H9 (cell line): ENCODE measurements at regions not wholly inside any gene's neighbourhood (a gene's known extent, or its start where the extent isn't known, plus 50 kb on each side); places are given as distances from the start of the nearest gene placed in this dataset.

Source experiments
- DNase-seq: peaks from one replicate; pipeline ENCODE4 v3.0.0-alpha.2; 2017
- H2AFZ ChIP-seq: one replicate; pipeline ENCODE4 v1.6.1; 2013; ENCODE audit warnings: mild to moderate bottlenecking, low read length, control low read depth, moderate library complexity
- H2AK5ac ChIP-seq: 2 replicates; pipeline ENCODE4 v1.6.1; 2013; ENCODE audit warnings: low read length, control low read depth, mixed read lengths; ENCODE audit not compliant: insufficient read length
- H2BK120ac ChIP-seq: one replicate; pipeline ENCODE4 v1.6.1; 2013; ENCODE audit warnings: low read depth, mild to moderate bottlenecking, low read length, control low read depth, inconsistent platforms; ENCODE audit not compliant: poor library complexity, severe bottlenecking
- H2BK12ac ChIP-seq: 2 replicates; pipeline ENCODE4 v1.6.1; 2013; ENCODE audit warnings: low read length, control low read depth, mixed read lengths, low read depth; ENCODE audit not compliant: insufficient read length
- H2BK15ac ChIP-seq: 2 replicates; pipeline ENCODE4 v1.6.1; 2013; ENCODE audit warnings: low read depth, low read length, control low read depth
- H2BK20ac ChIP-seq: one replicate; pipeline ENCODE4 v1.6.1; 2013; ENCODE audit warnings: low read depth, mild to moderate bottlenecking, low read length, control low read depth, inconsistent platforms; ENCODE audit not compliant: poor library complexity, severe bottlenecking
- H2BK5ac ChIP-seq: 2 replicates; pipeline ENCODE4 v1.6.1; 2013; ENCODE audit warnings: low read length, control low read depth, mixed read lengths; ENCODE audit not compliant: insufficient read length
- H3K14ac ChIP-seq: 2 replicates; pipeline ENCODE4 v1.6.1; 2013; ENCODE audit warnings: low read length, control low read depth; ENCODE audit not compliant: insufficient read depth
- H3K18ac ChIP-seq: 2 replicates; pipeline ENCODE4 v1.6.1; 2013; ENCODE audit warnings: low read depth, mild to moderate bottlenecking, mixed read lengths, low read length, control low read depth; ENCODE audit not compliant: insufficient read length
- H3K23ac ChIP-seq: 2 replicates; pipeline ENCODE4 v1.6.1; 2013; ENCODE audit warnings: low read length, control low read depth, mixed read lengths, low read depth; ENCODE audit not compliant: insufficient read length
- H3K23me2 ChIP-seq: 2 replicates; pipeline ENCODE4 v1.6.1; 2013; ENCODE audit warnings: low read depth, mild to moderate bottlenecking, mixed read lengths, low read length, control low read depth; ENCODE audit not compliant: insufficient read length, poor library complexity, severe bottlenecking
- H3K27ac ChIP-seq: 2 replicates; pipeline ENCODE4 v1.5.1; 2013; ENCODE audit warnings: low read length, control low read depth, mixed read lengths, low read depth; ENCODE audit not compliant: insufficient read length
- H3K27me3 ChIP-seq: 2 replicates; pipeline ENCODE4 v1.6.1; 2013; ENCODE audit warnings: low read length, control low read depth, inconsistent platforms; ENCODE audit not compliant: insufficient read depth
- H3K4ac ChIP-seq: 2 replicates; pipeline ENCODE4 v1.6.1; 2013; ENCODE audit warnings: low read depth, mild to moderate bottlenecking, control low read depth, inconsistent platforms, low read length, moderate library complexity
- H3K4me1 ChIP-seq: 2 replicates; pipeline ENCODE4 v1.6.1; 2013; ENCODE audit warnings: low read length, control low read depth, inconsistent platforms; ENCODE audit not compliant: insufficient read depth
- H3K4me2 ChIP-seq: 2 replicates; pipeline ENCODE4 v1.6.1; 2013; ENCODE audit warnings: low read length, control low read depth, mixed read lengths; ENCODE audit not compliant: insufficient read length, insufficient read depth
- H3K56ac ChIP-seq: 2 replicates; pipeline ENCODE4 v1.6.1; 2013; ENCODE audit warnings: low read depth, mild to moderate bottlenecking, mixed read lengths, low read length, control low read depth; ENCODE audit not compliant: insufficient read length
- H3K79me1 ChIP-seq: 2 replicates; pipeline ENCODE4 v1.6.1; 2013; ENCODE audit warnings: low read depth, mild to moderate bottlenecking, moderate library complexity, low read length, control low read depth, inconsistent platforms; ENCODE audit not compliant: insufficient read depth, poor library complexity, severe bottlenecking
- H3K79me2 ChIP-seq: 2 replicates; pipeline ENCODE4 v1.6.1; 2013; ENCODE audit warnings: low read length, control low read depth, inconsistent platforms; ENCODE audit not compliant: insufficient read depth
- H3K9ac ChIP-seq: 2 replicates; pipeline ENCODE4 v1.6.1; 2013; ENCODE audit warnings: low read length, control low read depth, mixed read lengths; ENCODE audit not compliant: insufficient read length; ENCODE audit errors: extremely low read depth
- H3K9me3 ChIP-seq: one replicate; pipeline ENCODE4 v1.6.1; 2013; ENCODE audit warnings: low read depth, low read length, inconsistent platforms; ENCODE audit not compliant: control insufficient read depth
- H3T11ph ChIP-seq: one replicate; pipeline ENCODE4 v1.6.1; 2013; ENCODE audit warnings: mild to moderate bottlenecking, low read length, control low read depth, inconsistent platforms
- H4K20me1 ChIP-seq: one replicate; pipeline ENCODE4 v1.6.1; 2013; ENCODE audit not compliant: control insufficient read depth, insufficient read length, insufficient read depth
- H4K5ac ChIP-seq: 2 replicates; pipeline ENCODE4 v1.6.1; 2013; ENCODE audit warnings: low read depth, mild to moderate bottlenecking, mixed read lengths, low read length, control low read depth; ENCODE audit not compliant: insufficient read length
- H4K8ac ChIP-seq: replicated peaks from 2 replicates; pipeline ENCODE4 v1.6.1; 2013; ENCODE audit warnings: low read length, control low read depth, mixed read lengths, low read depth; ENCODE audit not compliant: insufficient read length
- H4K91ac ChIP-seq: 2 replicates; pipeline ENCODE4 v1.6.1; 2013; ENCODE audit warnings: low read depth, mild to moderate bottlenecking, moderate library complexity, mixed read lengths, low read length, control low read depth; ENCODE audit not compliant: insufficient read length
- H3K27ac Mint-ChIP-seq, 3 experiments: 2 replicates in 2 of 3; 3 replicates in 1 of 3; pipeline ENCODE4 v1.8.0; 2020 to 2021; ENCODE audit warnings: mixed read lengths in 3 of 3, mild to moderate bottlenecking in 1 of 3, moderate library complexity in 1 of 3
- H3K27me3 Mint-ChIP-seq: 2 replicates; pipeline ENCODE4 v1.8.0; 2021; ENCODE audit warnings: low read depth, mild to moderate bottlenecking, moderate library complexity, mixed read lengths
- H3K36me3 Mint-ChIP-seq, 3 experiments: 2 replicates in 2 of 3; 3 replicates in 1 of 3; pipeline ENCODE4 v1.8.0; 2020 to 2021; ENCODE audit warnings: low read depth in 3 of 3, mixed read lengths in 3 of 3; ENCODE audit not compliant: insufficient read depth in 1 of 3
- H3K4me1 Mint-ChIP-seq, 2 experiments: 2 replicates each; pipeline ENCODE4 v1.8.0; 2020; ENCODE audit warnings: mixed read lengths in 2 of 2
- H3K4me3 Mint-ChIP-seq, 2 experiments: 2 replicates in 1 of 2; 3 replicates in 1 of 2; pipeline ENCODE4 v1.8.0; 2020 to 2021; ENCODE audit warnings: mild to moderate bottlenecking in 2 of 2, mixed read lengths in 2 of 2, moderate library complexity in 1 of 2
- H3K9me3 Mint-ChIP-seq, 2 experiments: 2 replicates in 1 of 2; 3 replicates in 1 of 2; pipeline ENCODE4 v1.8.0; 2020; ENCODE audit warnings: mild to moderate bottlenecking in 2 of 2, mixed read lengths in 2 of 2, moderate library complexity in 1 of 2
- CTCF ChIP-seq: fragments of 200-600 bp; sonication (generic); conservative IDR thresholded peaks from 3 replicates; pipeline ENCODE4 v1.8.0; 2021; ENCODE audit warnings: antibody characterized with exemption, mild to moderate bottlenecking
- WGBS: extraction: QIAGEN DNeasy Blood & Tissue Kit; methylation state at CpG from one replicate; pipeline ENCODE4 v1.1.7; 2013; ENCODE audit warnings: missing lambda C conversion rate, low lambda C conversion rate, mixed read lengths; ENCODE audit not compliant: insufficient read length; ENCODE audit errors: extremely low coverage; 5-methylcytosine and 5-hydroxymethylcytosine counted together

- no peak overlapping the region for H3K14ac ChIP-seq
- H3K4me2 ChIP-seq = no peak overlapping the region
- TF ChIP-seq CTCF = no peak
- Mint-ChIP-seq H3K27ac (no peak overlapping the region), H3K36me3 (no peaks in the 10 kb centered on the region), H3K4me1 (peaks cover 0 to 3% of the 10 kb centered on the region in 2 experiments; a peak in 1 of 4 replicates), H3K9me3 (no peaks in the 10 kb centered on the region), H3K27me3 (no peaks in the 10 kb centered on the region), H3K4me3 (no peak overlapping the region)
- no peak overlapping the region for H2AFZ ChIP-seq
- H3K18ac ChIP-seq = no peak overlapping the region
- no peak overlapping the region for H4K5ac ChIP-seq
- H2BK120ac ChIP-seq = no peak overlapping the region
- no peak overlapping the region for H3K27ac ChIP-seq
- H3K79me1 ChIP-seq = no peaks in the 10 kb centered on the region
- H3K9ac ChIP-seq = no peak overlapping the region
- no peak overlapping the region for H4K91ac ChIP-seq
- H3K27me3 ChIP-seq = no peaks in the 10 kb centered on the region
- H3K56ac ChIP-seq = no peak overlapping the region
- H2BK5ac ChIP-seq = no peak overlapping the region
- no peak overlapping the region for H2BK12ac ChIP-seq
- no peak overlapping the region for H3T11ph ChIP-seq
- H3K23ac ChIP-seq = no peak overlapping the region
- no peaks in the 10 kb centered on the region for H3K9me3 ChIP-seq
- no peak overlapping the region for H2BK20ac ChIP-seq
- H2BK15ac ChIP-seq = no peak overlapping the region
- H3K23me2 ChIP-seq = no peaks in the 10 kb centered on the region
- no peak overlapping the region for H4K8ac ChIP-seq
- no peak overlapping the region for H2AK5ac ChIP-seq
- no peaks in the 10 kb centered on the region for H3K79me2 ChIP-seq
- H4K20me1 ChIP-seq = no peaks in the 10 kb centered on the region
- H3K4ac ChIP-seq = no peak overlapping the region
- WGBS = no CpG with 5 or more reads among the region's 3 CpGs
- DNase-seq = no peak
- no peaks in the 10 kb centered on the region for H3K4me1 ChIP-seq
These were observed 478.1 kb upstream of the NMUR2 start for GRCh38 chr5:152883066-152883775.
